ENCODE measurements at regions not wholly inside any gene's neighbourhood (a gene's known extent, or its start where the extent isn't known, plus 50 kb on each side); places are given as distances from the start of the nearest gene placed in this dataset.

DNA sequence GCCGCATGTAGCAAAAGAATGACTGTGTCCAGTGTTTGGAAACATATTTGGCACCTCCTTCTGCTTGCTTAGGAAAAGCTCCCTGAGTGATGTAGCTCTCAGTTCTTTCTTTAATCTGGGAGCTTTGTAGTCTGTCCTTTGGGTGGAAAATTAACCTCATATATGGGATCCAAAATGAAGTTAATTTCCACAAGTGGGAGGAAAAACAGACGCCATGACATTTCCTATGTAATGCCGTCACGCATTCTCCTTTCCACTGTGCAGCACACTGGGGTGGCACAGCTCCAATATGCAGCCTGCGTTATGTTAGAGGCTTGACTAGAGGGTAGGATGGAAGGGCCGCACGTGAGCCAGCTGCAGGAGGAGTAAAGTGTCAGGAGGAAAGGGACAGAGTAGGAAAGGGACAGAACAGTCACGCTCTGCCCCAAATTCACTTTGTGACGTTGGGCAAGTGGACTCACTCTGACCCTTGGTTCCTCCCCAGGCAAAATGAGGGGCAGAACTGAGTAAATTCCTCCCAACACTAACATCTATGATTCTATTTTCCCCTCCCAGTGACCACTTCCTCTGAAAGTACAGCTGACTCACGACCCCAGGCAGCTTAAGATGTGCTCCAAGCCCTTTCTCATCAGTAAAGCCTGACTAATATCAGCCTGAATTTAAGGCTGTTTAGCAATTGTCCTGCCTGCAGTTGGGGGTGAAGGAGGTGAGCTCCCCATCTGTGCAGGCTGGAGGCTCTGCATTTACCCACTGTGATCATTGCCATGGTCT is 176.5 kb upstream of the PFN2 start:
- H3K27ac ChIP-seq, result no peak overlapping the region
- TF ChIP-seq, protein P1, sequence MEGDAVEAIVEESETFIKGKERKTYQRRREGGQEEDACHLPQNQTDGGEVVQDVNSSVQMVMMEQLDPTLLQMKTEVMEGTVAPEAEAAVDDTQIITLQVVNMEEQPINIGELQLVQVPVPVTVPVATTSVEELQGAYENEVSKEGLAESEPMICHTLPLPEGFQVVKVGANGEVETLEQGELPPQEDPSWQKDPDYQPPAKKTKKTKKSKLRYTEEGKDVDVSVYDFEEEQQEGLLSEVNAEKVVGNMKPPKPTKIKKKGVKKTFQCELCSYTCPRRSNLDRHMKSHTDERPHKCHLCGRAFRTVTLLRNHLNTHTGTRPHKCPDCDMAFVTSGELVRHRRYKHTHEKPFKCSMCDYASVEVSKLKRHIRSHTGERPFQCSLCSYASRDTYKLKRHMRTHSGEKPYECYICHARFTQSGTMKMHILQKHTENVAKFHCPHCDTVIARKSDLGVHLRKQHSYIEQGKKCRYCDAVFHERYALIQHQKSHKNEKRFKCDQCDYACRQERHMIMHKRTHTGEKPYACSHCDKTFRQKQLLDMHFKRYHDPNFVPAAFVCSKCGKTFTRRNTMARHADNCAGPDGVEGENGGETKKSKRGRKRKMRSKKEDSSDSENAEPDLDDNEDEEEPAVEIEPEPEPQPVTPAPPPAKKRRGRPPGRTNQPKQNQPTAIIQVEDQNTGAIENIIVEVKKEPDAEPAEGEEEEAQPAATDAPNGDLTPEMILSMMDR (IDR thresholded peaks at IDR 0.05), result no peak
- TF ChIP-seq ZFX (IDR thresholded peaks at IDR 0.05; ENCODE audit: borderline replicate concordance), result no peak

DNA sequence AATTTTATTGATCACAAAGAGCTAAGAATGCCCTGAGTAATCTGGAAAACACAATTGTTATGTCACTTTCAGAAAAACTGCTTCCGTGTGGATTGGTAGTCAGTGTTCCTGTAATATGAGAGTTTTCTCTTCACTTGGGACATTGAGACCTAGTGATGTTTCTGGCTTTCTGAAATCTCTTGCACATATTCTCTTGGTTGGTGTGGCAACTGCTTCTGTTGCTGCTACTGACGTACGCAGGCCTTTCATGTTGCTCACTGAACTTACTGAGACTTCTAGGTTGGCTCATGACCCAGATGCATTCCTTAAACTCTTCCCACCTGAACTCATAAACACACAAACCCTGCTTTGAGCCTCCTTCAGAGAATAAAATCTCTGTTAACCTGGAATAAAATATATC is 175.0 kb upstream of the PFN2 start:
- TF ChIP-seq ZFX (IDR thresholded peaks at IDR 0.05; ENCODE audit: borderline replicate concordance), result no peak
- TF ChIP-seq, protein P1 (IDR thresholded peaks at IDR 0.05), result no peak
- H3K27ac ChIP-seq, result no peak overlapping the region

DNA sequence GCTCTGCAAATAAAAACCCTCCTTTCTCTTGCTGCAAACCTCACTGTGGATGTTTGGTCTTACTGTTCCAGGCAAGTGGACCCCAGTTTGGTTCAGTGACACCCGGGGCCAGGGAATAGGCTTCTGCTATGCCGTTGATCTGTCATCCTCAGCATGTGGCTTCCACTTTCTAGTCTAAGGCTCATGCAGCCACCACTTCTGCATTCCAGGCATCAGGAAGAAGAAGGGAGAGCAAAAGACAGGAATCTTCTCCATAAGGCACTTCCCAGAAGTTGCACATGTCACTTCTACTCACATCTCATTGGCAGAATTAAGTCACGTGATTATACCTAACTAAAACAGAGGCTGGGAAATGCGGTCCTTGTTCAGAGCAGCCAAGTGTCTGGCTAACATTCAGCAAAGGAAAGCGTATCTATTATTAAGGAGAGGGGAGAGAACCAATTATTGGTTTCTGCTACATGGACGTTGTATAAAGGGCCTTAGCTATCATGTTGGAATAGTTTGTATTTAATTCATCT is 173.6 kb upstream of the PFN2 start:
- no peak overlapping the region for H3K27ac ChIP-seq
- TF ChIP-seq, protein P1 (IDR thresholded peaks at IDR 0.05), result no peak
- TF ChIP-seq ZFX (IDR thresholded peaks at IDR 0.05; ENCODE audit: borderline replicate concordance), result no peak

DNA sequence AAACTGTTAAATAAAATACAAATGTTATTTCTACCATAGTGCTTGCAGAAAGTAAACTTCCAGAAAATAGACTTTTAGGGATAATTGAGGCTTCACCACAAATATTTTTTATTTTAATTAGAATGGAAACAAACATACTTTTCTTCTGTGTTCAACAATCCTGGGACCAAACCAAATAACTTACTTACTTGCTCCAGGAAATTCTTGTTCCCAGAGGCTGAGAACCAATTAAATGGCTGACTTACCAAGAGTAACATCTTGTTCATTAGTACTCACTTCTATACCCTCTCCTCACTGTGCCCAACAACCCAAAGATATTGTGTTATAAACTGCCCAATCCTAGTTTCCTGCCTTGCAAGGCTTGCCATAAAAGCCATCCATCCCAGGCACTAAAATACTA is 172.2 kb upstream of the PFN2 start:
- H3K27ac ChIP-seq, result no peak overlapping the region
- TF ChIP-seq ZFX (IDR thresholded peaks at IDR 0.05; ENCODE audit: borderline replicate concordance), result no peak
- TF ChIP-seq, protein P1 (IDR thresholded peaks at IDR 0.05), result no peak

DNA sequence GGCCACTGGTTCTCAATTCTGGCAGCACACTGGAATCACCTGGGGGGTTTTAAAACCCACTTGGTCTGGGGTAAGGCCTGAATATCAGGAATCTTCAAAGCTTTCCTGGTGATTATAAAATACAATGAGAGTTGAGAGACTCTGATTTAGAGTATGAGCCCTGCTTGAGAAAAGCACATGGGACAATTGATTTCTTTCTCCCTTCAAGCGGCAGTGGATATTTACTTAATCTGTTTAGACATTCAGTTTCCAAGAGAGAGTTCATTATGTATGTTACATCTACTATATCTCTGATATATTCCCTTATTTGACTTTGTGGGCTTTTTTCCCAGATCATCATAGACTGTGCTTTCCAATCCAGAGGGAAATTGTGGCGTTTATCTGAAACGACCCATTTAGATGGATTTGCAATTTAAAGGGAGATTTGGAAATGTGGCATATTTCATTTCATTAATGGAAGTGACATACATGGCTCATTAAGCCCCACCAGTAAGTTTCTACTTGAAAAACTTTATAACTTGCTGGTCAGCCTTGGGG is 171.2 kb upstream of the PFN2 start:
- TF ChIP-seq, protein P1 (IDR thresholded peaks at IDR 0.05), result no peak
- TF ChIP-seq ZFX (IDR thresholded peaks at IDR 0.05; ENCODE audit: borderline replicate concordance), result no peak
- H3K27ac ChIP-seq, result no peak overlapping the region

DNA sequence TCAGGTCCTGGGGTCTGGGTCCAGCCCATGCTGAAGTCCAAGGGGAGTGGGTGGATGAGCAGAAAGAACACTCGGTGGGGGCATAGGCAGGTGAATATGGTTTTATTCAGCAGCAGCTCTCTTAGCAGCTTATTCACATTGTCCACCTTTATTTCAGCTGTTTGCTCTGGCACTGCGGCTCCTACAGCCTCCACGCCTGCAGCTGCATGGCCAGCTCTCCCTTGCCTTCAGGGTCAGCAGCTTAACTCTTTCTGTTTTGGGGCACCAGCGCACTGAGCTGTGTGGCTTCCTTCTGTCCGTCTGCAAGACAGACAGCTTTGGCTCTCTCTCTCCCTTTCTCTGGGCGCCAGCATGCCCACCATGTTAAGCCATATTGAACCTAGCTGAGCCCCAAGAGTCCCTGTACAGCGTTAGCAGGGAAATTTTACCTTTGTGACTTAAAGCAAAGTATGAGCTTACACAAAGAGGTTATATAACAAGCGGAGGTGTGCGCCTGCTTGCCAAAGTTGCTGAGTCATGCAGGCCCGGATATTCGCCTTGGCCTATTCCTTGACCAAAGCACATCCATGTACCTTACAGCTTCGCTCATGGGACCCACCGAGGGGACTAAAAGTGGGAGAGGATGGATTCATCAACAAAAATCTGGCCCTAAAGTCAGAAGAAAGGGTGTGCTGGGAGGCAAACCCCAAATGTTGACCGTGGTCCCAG is 170.1 kb upstream of the PFN2 start:
- H3K27ac ChIP-seq, result no peak overlapping the region
- TF ChIP-seq ZFX (IDR thresholded peaks at IDR 0.05; ENCODE audit: borderline replicate concordance), result no peak
- TF ChIP-seq, protein P1 (IDR thresholded peaks at IDR 0.05), result no peak

DNA sequence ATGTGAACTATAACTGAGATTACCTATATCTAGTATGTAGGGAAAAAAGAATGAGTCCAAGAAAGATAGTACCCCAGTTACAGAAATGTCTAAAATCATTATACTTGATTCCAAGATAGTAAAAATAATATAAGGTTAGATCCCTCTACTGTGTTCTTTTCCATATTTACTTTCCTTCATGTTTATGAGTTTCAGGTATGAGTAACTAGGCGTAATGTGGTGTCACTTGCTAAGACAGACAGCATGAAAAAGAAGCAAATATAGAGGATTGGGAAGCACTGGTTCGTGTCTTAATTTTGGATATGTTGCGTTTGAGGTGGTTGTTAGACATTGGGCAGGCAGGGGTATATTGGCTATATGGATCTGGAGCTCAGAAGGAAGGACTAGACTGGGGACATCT is 168.1 kb upstream of the PFN2 start:
- H3K27ac ChIP-seq, result no peak overlapping the region

More for the DNA sequence above, 168.1 kb upstream of the PFN2 start:
- no peak for TF ChIP-seq ZFX (IDR thresholded peaks at IDR 0.05; ENCODE audit: borderline replicate concordance)
- TF ChIP-seq, protein P1 (IDR thresholded peaks at IDR 0.05), result no peak

All from 22Rv1 (cell line).